ENCODE measurements at regions not wholly inside any gene's neighbourhood (a gene's known extent, or its start where the extent isn't known, plus 50 kb on each side); places are given as distances from the start of the nearest gene placed in this dataset.
A peak's percentile ranks its signal among the peaks of the same experiment; 100 is the strongest.

- DNase-seq = no peak
These were observed 718.8 kb downstream of the TLR4 start for GRCh38 chr9:118423021-118423420.

DNA sequence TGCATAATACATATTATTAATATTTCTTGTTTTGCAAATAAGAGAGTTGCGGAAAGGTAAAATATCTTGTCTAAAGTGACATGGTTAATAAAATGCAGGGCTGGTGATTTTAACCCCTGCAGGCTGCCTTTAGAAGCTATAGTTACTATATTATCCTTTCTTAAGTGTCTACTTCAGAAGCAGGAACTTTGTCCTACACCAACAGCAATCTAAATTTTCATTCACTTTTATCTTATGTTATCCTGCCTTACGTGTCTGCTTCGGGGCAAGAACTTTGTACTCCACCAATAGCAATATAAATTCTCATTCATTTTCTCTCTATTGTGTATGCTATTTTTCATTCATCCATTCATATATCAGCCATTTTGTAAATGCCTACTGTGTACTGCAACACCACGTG, 719.5 kb downstream of the TLR4 start:
- DNase-seq = no peak

DNA sequence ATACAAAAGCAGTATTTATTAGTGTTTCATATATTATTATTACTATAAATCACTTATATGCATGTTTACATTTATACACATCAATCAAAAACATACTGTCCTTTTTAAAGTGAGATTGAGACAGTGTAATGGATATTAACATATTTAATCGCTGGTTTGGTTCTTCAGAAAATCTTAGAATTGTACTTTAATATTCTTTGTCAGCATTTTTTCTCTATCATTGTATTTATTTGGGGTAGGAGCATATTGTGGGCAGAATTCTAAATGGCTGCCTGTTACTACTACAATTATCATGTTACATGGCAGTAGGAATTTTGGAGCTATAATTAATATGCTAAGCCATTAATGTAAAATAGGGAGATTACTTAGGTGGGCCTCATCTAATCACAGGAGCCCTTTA, 722.6 kb downstream of the TLR4 start:
- DNase-seq = no peak

DNA sequence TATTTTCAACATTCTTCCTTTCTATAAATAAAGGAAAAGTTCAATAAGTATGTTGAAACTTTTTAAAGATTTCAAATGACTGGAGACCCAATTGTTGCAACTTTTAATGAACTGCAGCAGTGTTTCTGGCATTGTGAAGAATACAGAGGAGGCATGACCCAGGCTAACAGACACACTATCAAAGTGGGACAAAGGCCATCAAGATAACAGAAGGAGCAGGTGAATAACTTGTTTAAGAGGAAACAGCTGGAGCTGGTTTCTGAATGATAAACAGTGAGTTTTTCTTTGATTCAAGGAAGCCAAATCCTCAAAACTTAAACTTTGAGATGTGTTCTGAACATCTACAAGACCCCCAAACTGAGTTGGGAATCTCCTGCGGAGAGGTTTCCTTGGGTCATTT, 734.6 kb downstream of the TLR4 start:
- no peak for DNase-seq

DNA sequence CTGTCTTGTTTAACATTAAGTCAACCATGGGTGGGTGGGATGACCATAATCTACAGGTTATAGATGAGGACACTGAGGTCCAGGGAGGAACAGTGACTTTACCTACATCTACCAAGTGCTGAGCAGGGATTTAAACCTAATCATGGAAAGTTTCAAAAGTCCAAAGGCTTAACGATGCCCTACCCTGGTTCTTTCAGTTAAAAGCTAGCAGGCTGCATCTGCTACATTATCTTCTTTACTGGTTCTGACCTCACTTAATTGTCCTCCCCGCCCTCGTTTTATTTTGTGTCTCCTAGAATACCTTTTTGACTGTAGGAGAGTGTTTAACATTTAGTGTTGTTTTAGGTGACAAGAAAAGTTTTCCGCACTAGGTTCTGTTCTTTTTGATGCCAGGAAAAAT, 735.2 kb downstream of the TLR4 start:
- DNase-seq = no peak

DNA sequence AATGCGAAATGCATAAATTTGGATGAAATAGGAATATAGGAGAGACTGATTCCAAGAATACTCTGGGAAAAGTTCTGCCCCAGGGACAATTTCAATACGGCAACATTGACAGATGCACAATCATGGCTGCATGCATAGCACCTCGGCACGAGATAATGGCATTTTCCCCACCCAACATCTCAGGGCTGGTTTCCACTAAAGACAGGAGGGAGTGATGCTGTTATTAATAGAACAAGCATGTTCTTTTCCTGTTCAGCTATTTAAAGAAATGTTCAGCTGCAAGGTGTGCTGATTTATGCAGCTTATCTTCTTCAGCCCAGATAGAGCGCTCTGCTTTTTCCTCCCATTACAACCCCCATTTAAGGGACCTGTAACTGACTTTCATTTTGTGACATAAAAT, 740.2 kb downstream of the TLR4 start:
- no peak for DNase-seq

GRCh38 chr9:118446943-118447639, 742.9 kb downstream of the TLR4 start:
- DNase-seq = no peak

DNA sequence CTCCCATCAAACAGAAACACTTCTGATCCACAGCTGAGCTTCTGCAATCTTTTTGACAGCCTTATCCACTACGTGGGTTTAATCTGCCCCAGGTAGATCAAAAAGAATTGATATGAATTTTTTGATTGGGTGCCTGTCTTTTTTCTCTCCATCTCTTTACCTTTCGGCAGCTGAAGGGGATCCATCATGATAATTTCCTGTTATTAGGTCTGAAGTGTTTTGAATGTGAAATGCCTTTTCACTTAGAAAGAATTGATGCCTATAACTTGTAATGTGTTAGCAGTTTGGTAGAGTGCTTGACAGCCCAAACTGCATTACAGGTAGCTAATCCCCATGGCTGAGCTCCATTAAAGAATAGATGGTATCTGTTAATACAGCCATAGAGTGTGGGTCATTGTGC, 745.4 kb downstream of the TLR4 start:
- no peak for DNase-seq

DNA sequence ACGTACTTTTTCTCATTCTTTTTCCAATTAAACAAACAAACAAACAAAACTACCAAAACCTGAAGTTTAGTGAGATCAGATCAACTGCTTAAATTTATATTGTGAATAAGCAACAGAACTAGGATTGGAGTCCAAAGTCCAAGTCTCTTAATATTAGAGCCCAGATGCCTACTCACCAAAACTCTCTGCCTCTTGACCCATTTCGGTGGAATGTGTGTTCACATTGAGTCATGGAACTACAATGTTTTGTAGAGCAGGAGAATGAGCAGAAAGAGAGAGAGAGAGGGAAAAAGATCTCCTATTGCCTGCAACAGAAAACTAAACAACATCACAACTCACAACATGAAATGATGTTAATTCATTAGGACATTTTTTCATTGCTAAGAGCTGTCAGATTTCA, 751.1 kb downstream of the TLR4 start:
- no peak for DNase-seq

DNA sequence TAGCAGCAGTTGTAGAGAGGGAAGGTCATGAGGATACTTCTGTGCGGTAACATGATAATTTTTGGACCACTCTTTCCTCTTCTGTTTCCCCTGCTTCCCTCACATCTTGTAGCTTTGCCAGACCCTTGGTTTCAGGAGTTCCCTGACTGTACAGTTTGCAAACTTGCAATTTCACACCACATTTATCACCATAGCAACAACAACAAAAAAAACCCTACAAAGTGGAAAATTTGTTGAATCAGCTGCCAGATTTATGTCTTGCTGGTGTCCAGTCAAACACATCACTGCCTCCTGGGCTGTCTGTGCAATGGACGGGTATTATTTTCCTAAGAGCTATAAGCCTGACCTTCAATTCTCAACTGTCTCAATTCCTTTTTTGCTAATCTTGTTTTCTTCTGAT, 751.6 kb downstream of the TLR4 start:
- no peak for DNase-seq

DNA sequence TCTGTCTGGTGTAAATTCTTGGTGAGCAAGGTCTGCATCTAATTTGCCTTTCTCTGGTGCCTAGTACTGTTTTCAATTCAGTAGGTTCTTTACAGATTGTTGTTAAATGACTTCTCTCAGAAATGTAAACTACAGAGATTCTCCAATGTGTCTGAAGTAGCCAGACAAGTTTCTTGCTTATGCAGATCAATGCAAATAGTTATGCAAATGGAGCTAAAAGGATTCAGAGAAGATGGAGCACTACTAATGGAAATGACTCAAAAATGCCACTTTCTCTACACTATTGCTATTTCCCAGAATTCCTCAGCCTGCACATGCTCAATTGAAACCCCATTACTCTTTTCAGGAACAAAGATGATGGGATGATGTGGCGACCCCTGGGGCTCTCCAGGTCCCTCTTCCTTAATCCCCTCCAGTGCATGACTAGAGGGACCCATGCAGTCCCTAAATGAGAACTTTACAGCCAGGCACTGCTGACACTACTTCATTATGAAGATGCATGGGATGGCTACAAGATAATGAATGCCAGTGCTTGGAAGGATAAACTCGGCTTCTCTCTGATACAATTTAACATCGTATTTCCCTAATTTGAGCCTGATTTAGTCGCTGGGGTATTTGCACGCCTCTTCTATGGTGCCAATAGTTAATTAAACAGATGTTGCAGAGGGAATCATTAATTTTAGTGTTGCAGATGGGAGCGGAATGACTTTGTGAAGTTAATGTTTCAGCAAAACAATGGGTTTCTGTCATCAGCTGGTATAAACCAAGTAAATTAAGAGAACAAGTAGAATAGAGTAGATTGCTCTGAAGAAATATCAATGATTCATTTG, 753.2 kb downstream of the TLR4 start:
- no peak for DNase-seq

- peak; percentile 81 for DNase-seq
These were observed 755.7 kb downstream of the TLR4 start for GRCh38 chr9:118459913-118460312.

DNA sequence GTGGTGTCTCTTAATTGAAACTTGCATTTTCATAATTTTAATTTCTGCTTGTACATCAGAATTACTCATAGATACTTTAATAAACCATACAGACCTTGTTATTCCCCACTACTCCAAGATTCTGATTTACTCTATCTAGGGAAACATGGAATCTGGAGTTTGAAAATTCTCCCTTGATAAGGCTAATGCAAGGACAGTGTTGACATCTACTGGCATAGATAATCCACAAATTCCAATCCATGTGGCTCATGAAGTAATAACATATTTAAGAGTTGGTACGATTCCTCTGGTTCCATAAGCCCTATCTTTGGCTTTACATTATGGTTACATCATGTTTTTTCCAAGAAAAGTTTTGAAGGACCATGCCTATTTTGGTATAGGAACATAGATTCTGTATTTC, 759.2 kb downstream of the TLR4 start:
- no peak for DNase-seq

- DNase-seq = no peak
These were observed 769.3 kb downstream of the TLR4 start for GRCh38 chr9:118473521-118473920.

GRCh38 chr9:118478752-118479151, 774.5 kb downstream of the TLR4 start:
- no peak for DNase-seq

- DNase-seq = no peak
These were observed 778.1 kb downstream of the TLR4 start for GRCh38 chr9:118482306-118482705.

DNA sequence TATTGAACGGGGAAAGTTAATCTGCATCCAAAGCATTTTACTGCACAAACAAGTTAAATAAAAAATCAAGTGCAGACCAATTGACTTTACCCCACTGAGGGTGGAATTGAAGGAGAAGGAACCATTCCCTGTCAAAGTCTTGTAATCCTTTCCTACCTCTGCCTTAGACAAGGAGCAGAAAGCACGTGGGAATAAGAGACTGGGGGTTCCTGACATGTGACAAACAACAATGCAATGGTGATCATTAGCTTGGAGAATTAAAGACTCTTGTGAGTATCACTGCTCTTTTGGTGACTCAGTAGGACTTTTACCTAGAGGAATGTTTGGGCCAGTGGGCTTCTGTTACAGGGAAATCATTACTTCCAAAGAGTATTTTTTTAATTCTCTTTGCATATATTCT, 779.5 kb downstream of the TLR4 start:
- DNase-seq = no peak

- no peak for DNase-seq
These were observed 799.0 kb downstream of the TLR4 start for GRCh38 chr9:118503236-118503635.

DNA sequence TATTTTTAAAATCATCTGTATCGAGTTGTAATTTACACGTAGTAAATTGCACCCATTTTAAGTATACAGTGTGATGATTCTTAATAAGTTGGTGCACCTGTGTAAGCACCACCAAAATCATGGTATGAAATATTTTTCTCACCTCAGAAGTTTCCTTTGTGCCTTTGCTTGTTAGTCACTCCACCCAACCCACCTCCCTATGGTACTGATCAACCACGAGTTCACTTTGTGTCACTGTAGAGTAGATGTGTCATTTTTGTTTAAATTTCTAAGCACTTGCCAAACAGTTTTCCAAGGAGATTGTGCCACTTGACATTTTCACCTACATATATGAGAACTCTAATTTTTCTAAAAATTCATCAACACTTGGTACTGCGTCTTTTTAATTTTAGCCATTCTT, 806.5 kb downstream of the TLR4 start:
- no peak for DNase-seq

- DNase-seq = no peak
These were observed 811.7 kb downstream of the TLR4 start for GRCh38 chr9:118515947-118516346.

DNA sequence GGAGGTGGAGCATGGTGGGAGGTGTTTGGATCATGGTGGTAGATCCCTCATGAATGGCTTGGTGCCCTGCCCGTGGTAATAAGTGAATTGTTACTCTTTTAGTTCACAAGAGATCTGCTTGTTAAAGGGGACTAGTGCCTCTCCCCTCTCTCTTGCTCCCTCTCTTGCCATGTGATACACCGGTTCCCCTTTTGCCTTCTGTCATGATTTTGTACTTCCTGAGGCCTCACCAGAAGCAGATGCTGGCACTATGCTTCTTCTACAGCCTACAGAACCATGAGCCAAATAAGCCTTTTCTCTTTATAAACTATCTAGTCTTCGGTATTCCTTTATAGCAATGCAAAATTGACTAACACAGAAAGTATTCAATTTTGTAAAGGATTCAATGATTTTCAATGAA, 817.1 kb downstream of the TLR4 start:
- no peak for DNase-seq

GRCh38 chr9:118522093-118523028, 818.2 kb downstream of the TLR4 start:
- no peak for DNase-seq

DNA sequence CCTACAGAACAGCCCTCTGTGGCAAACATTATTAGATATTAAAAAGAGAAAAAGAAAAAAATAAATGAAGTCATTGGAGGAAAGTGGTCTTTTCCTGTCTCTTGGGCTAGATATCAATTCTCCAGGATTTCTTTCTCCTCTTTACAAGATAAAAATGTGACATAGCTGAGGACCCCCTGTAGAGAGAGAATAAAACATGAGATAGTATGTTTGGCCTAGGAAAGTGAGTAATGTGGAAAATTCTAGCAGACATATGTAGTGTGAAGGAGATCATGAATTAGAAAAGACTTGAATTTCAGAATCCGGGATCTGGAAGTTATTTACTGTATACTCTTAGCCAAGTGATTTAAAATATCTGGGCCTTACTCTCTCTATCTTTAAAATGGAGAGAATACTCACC, 823.1 kb downstream of the TLR4 start:
- DNase-seq = no peak

DNA sequence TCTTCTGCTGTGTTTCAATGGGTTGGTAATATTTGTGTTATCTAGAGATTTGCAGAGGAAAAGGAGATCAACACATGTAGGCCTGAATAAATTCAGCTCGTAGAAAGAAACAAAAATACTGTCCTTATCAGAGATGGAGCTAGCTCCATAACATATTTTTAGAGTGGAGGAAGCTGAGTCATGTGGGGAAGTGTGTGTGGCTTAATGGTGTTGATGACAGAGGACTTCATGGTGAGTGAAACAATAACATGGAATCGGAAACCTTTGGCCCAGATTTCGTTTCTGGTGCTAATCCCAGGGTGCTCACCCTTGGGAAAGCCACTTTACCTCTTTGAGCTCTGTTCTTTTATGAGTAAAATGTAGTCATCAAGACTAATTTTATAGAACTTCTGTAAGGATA, 825.0 kb downstream of the TLR4 start:
- DNase-seq = no peak
